NT2/D1 (cell line): ENCODE measurements at regions not wholly inside any gene's neighbourhood (a gene's known extent, or its start where the extent isn't known, plus 50 kb on each side); places are given as distances from the start of the nearest gene placed in this dataset.

Experiments
- YY1 ChIP-seq: IDR thresholded peaks from 2 replicates; pipeline ENCODE4 v1.6.1; 2011; ENCODE audit not compliant: insufficient read length, insufficient read depth
- ZNF274 ChIP-seq: IDR thresholded peaks from 2 replicates; pipeline ENCODE4 v1.6.1; 2011; ENCODE audit warnings: mild to moderate bottlenecking, low read depth, low read length

GRCh38 chr20:19808498-19808897, 50.4 kb downstream of the RIN2 start:
- TF ChIP-seq YY1: no peak
- TF ChIP-seq ZNF274: no peak
